ENCODE measurements at regions not wholly inside any gene's neighbourhood (a gene's known extent, or its start where the extent isn't known, plus 50 kb on each side); places are given as distances from the start of the nearest gene placed in this dataset.

GRCh38 chr6:144666781-144667180, 381.6 kb downstream of the UTRN start:
- TF ChIP-seq BHLHE40 (IDR thresholded peaks at IDR 0.05; ENCODE audit: borderline replicate concordance) (no peak), L3MBTL2 (conservative IDR thresholded peaks at IDR 0.05) (no peak), SP1 (IDR thresholded peaks at IDR 0.05) (no peak), SUZ12 (IDR thresholded peaks at IDR 0.05) (no peak), NFRKB (IDR thresholded peaks at IDR 0.05) (no peak), FOXK2 (IDR thresholded peaks at IDR 0.05) (no peak), FOXM1 (IDR thresholded peaks at IDR 0.05; ENCODE audit: borderline replicate concordance) (no peak)
